ENCODE measurements at regions not wholly inside any gene's neighbourhood (a gene's known extent, or its start where the extent isn't known, plus 50 kb on each side); places are given as distances from the start of the nearest gene placed in this dataset.
"Not testable (repeated sequence)": the region's sequence is repeated elsewhere in the genome, so short reads cannot be mapped to it uniquely, and the experiment has no call there.

DNA sequence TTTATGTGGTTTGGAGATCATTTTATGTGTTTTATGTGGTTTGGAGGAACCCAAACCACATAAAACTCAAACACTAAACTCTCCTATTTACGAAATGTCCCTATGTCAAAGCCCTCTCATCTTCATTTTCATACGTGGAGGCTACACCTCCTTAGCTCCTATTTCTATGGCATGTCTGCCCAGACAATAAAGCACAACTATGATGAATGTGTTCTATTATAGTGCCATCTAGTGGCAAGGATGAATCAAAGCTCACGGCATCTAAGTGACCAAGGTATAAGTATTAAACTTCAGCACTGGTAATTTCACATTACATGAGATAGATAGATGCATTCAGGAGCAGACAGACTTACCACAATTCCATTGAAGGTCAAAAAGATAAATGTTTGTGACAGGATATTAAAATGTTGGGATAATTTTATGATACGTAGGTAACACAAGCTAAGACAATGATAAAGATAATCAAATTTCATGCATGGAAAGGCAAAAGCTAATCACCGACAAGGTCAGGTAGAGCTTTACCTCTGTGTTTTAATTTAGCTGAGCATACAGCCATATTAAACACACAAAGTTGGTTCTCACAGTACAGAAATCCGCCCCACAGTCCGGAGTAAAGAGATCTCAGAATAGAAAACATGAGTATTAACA lies 130.6 kb upstream of the FHIT start:
- H3K4me3 ChIP-seq (ENCODE audit: low read length, poor library complexity, severe bottlenecking) = no peak overlapping the region
- H2AFZ ChIP-seq (ENCODE audit: low read length) = no peak overlapping the region
- H3K27me3 ChIP-seq (ENCODE audit: insufficient read depth, low read length, poor library complexity, severe bottlenecking) = no peaks in the 10 kb centered on the region
- no peak for TF ChIP-seq EZH2phosphoT487 (IDR thresholded peaks at IDR 0.05; ENCODE audit: borderline replicate concordance)
- TF ChIP-seq, protein P1, sequence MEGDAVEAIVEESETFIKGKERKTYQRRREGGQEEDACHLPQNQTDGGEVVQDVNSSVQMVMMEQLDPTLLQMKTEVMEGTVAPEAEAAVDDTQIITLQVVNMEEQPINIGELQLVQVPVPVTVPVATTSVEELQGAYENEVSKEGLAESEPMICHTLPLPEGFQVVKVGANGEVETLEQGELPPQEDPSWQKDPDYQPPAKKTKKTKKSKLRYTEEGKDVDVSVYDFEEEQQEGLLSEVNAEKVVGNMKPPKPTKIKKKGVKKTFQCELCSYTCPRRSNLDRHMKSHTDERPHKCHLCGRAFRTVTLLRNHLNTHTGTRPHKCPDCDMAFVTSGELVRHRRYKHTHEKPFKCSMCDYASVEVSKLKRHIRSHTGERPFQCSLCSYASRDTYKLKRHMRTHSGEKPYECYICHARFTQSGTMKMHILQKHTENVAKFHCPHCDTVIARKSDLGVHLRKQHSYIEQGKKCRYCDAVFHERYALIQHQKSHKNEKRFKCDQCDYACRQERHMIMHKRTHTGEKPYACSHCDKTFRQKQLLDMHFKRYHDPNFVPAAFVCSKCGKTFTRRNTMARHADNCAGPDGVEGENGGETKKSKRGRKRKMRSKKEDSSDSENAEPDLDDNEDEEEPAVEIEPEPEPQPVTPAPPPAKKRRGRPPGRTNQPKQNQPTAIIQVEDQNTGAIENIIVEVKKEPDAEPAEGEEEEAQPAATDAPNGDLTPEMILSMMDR (conservative IDR thresholded peaks at IDR 0.05; ENCODE audit: low read length) = peak; percentile 79
- no peaks in the 10 kb centered on the region for H3K4me1 ChIP-seq (ENCODE audit: insufficient read depth, low read length, poor library complexity, severe bottlenecking)
- H3K4me2 ChIP-seq (ENCODE audit: low read depth, low read length, poor library complexity, severe bottlenecking) = no peak overlapping the region
- H3K36me3 ChIP-seq (ENCODE audit: insufficient read depth, low read length) = no peaks in the 10 kb centered on the region
- H3K9me3 ChIP-seq (ENCODE audit: insufficient read depth, low read depth, low read length) = no peaks in the 10 kb centered on the region
- no peaks in the 10 kb centered on the region for H3K9me2 ChIP-seq (replicated peaks; ENCODE audit: low read depth, low read length)
- no peaks in the 10 kb centered on the region for H3K79me2 ChIP-seq (ENCODE audit: insufficient read depth, low read length)
- no peak overlapping the region for H3K9ac ChIP-seq (ENCODE audit: low read depth, low read length, poor library complexity, severe bottlenecking)
- no peaks in the 10 kb centered on the region for H4K20me1 ChIP-seq (ENCODE audit: insufficient read depth, low read length, poor library complexity, severe bottlenecking)
- H3F3A ChIP-seq (ENCODE audit: low read depth) = no peaks in the 10 kb centered on the region

DNA sequence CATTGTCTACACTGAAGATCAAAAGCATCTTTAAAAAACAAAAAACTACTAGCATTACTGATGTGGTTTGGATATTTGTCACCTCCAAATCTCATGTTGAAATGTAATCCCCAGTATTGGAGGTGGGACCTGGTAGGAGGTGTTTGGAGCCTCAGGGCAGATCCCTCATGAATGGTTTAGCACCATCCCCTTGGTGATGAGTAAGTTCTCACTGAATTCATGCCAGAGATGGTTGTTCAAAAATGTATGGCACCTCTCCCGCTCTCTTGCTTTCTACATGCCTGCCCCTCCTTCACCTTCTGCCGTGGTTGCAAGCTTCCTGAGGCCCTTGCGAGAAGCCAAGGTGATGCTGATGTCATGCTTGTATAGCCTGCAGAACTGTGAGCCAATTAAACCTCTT lies 136.6 kb upstream of the FHIT start:
- peaks cover 7% of the 10 kb centered on the region; the same call in 1 of the 2 replicates for H3K9me3 ChIP-seq (ENCODE audit: insufficient read depth, low read depth, low read length)
- no peaks in the 10 kb centered on the region for H3K9me2 ChIP-seq (replicated peaks; ENCODE audit: low read depth, low read length)
- H3K4me1 ChIP-seq (ENCODE audit: insufficient read depth, low read length, poor library complexity, severe bottlenecking) = no peaks in the 10 kb centered on the region
- H3K36me3 ChIP-seq (ENCODE audit: insufficient read depth, low read length) = no peaks in the 10 kb centered on the region
- no peaks in the 10 kb centered on the region for H3F3A ChIP-seq (ENCODE audit: low read depth)
- H3K27me3 ChIP-seq (ENCODE audit: insufficient read depth, low read length, poor library complexity, severe bottlenecking) = no peaks in the 10 kb centered on the region
- no peaks in the 10 kb centered on the region for H4K20me1 ChIP-seq (ENCODE audit: insufficient read depth, low read length, poor library complexity, severe bottlenecking)
- H3K9ac ChIP-seq (ENCODE audit: low read depth, low read length, poor library complexity, severe bottlenecking) = no peak overlapping the region
- no peak overlapping the region for H2AFZ ChIP-seq (ENCODE audit: low read length)
- H3K4me2 ChIP-seq (ENCODE audit: low read depth, low read length, poor library complexity, severe bottlenecking) = no peak overlapping the region
- TF ChIP-seq, protein P1 (conservative IDR thresholded peaks at IDR 0.05; ENCODE audit: low read length) = no peak
- TF ChIP-seq EZH2phosphoT487 (IDR thresholded peaks at IDR 0.05; ENCODE audit: borderline replicate concordance) = no peak
- no peak overlapping the region for H3K4me3 ChIP-seq (ENCODE audit: low read length, poor library complexity, severe bottlenecking)
- H3K79me2 ChIP-seq (ENCODE audit: insufficient read depth, low read length) = no peaks in the 10 kb centered on the region

DNA sequence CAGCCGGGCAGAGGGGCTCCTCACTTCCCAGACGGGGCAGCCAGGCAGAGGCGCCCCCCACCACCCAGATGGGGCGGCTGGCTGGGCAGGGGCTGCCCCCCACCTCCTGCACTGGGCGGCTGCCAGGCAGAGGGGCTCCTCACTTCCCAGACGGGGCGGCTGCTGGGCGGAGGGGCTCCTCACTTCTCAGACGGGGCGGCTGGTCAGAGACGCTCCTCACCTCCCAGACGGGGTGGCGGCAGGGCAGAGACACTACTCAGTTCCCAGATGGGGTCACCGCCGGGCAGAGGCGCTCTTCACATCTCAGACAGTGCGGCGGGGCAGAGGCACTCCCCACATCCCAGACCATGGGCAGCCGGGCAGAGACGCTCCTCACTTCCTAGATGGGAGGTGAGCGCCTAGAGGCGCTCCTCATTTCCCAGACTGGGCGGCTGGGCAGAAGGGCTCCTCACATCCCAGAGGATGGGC lies 142.3 kb upstream of the FHIT start:
- not testable (repeated sequence) for H3K9me3 ChIP-seq (ENCODE audit: insufficient read depth, low read depth, low read length); H3K9me2 ChIP-seq (replicated peaks; ENCODE audit: low read depth, low read length); H3K4me3 ChIP-seq (ENCODE audit: low read length, poor library complexity, severe bottlenecking); H3K27me3 ChIP-seq (ENCODE audit: insufficient read depth, low read length, poor library complexity, severe bottlenecking); H3K9ac ChIP-seq (ENCODE audit: low read depth, low read length, poor library complexity, severe bottlenecking); H3K4me2 ChIP-seq (ENCODE audit: low read depth, low read length, poor library complexity, severe bottlenecking); H3K79me2 ChIP-seq (ENCODE audit: insufficient read depth, low read length); H4K20me1 ChIP-seq (ENCODE audit: insufficient read depth, low read length, poor library complexity, severe bottlenecking); H3K36me3 ChIP-seq (ENCODE audit: insufficient read depth, low read length); H3K4me1 ChIP-seq (ENCODE audit: insufficient read depth, low read length, poor library complexity, severe bottlenecking); H2AFZ ChIP-seq (ENCODE audit: low read length); H3F3A ChIP-seq (ENCODE audit: low read depth)

DNA sequence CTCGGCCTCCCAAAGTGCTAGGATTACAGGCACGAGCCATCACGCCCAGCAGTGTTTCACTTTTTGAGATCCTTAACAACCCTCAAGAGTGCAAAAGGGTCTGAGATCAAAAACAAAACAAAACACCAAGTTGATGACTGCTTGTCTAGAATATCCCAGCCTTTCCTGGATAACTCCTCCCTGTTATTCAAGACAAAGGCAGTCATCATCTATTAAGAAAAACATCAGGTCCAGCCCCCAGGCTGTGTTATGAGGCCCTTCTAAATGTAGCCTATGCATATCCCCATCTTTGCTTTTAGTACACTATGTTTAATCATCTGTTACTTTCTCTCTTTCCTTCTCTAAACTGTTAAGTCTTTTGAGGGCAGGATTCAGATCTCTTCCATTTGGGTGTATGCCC lies 150.1 kb upstream of the FHIT start:
- H3K4me1 ChIP-seq (ENCODE audit: insufficient read depth, low read length, poor library complexity, severe bottlenecking) = peaks cover 9% of the 10 kb centered on the region
- TF ChIP-seq, protein P1 (conservative IDR thresholded peaks at IDR 0.05; ENCODE audit: low read length) = no peak
- TF ChIP-seq EZH2phosphoT487 (IDR thresholded peaks at IDR 0.05; ENCODE audit: borderline replicate concordance) = no peak
- no peak overlapping the region for H3K4me2 ChIP-seq (ENCODE audit: low read depth, low read length, poor library complexity, severe bottlenecking)
- H3F3A ChIP-seq (ENCODE audit: low read depth) = no peaks in the 10 kb centered on the region
- no peak overlapping the region for H3K4me3 ChIP-seq (ENCODE audit: low read length, poor library complexity, severe bottlenecking)
- H3K9me3 ChIP-seq (ENCODE audit: insufficient read depth, low read depth, low read length) = no peaks in the 10 kb centered on the region
- H3K36me3 ChIP-seq (ENCODE audit: insufficient read depth, low read length) = no peaks in the 10 kb centered on the region
- no peak overlapping the region for H3K9ac ChIP-seq (ENCODE audit: low read depth, low read length, poor library complexity, severe bottlenecking)
- no peaks in the 10 kb centered on the region for H3K27me3 ChIP-seq (ENCODE audit: insufficient read depth, low read length, poor library complexity, severe bottlenecking)
- H3K79me2 ChIP-seq (ENCODE audit: insufficient read depth, low read length) = no peaks in the 10 kb centered on the region
- H3K9me2 ChIP-seq (replicated peaks; ENCODE audit: low read depth, low read length) = no peaks in the 10 kb centered on the region
- H4K20me1 ChIP-seq (ENCODE audit: insufficient read depth, low read length, poor library complexity, severe bottlenecking) = no peaks in the 10 kb centered on the region
- H2AFZ ChIP-seq (ENCODE audit: low read length) = 0 out of 2 replicates have a peak overlapping the region, but pooled peaks have one; percentile 30
